Vagina (tissue), 2 donors: ENCODE measurements at regions not wholly inside any gene's neighbourhood (a gene's known extent, or its start where the extent isn't known, plus 50 kb on each side); places are given as distances from the start of the nearest gene placed in this dataset.

Experiments used
- DNase-seq, 2 donors: peaks; one replicate each; pipeline ENCODE4 v3.0.0-alpha.2; 2017; ENCODE audit errors: extremely low spot score in 2 of 2
- H3K27ac ChIP-seq: fragments of 200-600 bp; sonication (generic); one replicate; pipeline ENCODE4 v1.5.1; 2019
- H3K27me3 ChIP-seq: fragments of 200-600 bp; sonication (generic); one replicate; pipeline ENCODE4 v1.5.1; 2019
- H3K36me3 ChIP-seq, 2 donors: fragments of 200-600 bp; sonication (generic); one replicate each; pipeline ENCODE4 v1.5.1; 2017 to 2019
- H3K4me1 ChIP-seq: fragments of 200-600 bp; sonication (generic); one replicate; pipeline ENCODE4 v1.5.1; 2019
- H3K4me3 ChIP-seq, 2 donors: fragments of 200-600 bp; sonication (generic); 1 replicate in 1 of 2; 2 replicates in 1 of 2; pipeline ENCODE4 v1.5.1; 2016 to 2019
- H3K9me3 ChIP-seq: fragments of 200-600 bp; sonication (generic); one replicate; pipeline ENCODE4 v1.5.1; 2019
- POLR2A ChIP-seq, 2 donors: fragments of 450-650 bp; IDR thresholded peaks; one replicate each; pipeline ENCODE4 v1.6.1; 2017; ENCODE audit warnings: antibody characterized with exemption in 2 of 2, mild to moderate bottlenecking in 2 of 2, moderate library complexity in 2 of 2
- POLR2AphosphoS5 ChIP-seq, 2 donors: sonication (generic); formaldehyde crosslinking; IDR thresholded peaks; one replicate each; pipeline ENCODE4 v1.9.0; 2017; ENCODE audit warnings: antibody characterized with exemption in 2 of 2, mild to moderate bottlenecking in 2 of 2, low read depth in 1 of 2; ENCODE audit not compliant: insufficient read depth in 1 of 2
- intact Hi-C: fragments of 100-400 bp; cut with DNase I; formaldehyde crosslinking; loops from one replicate; pipeline ENCODE4 v1.15.1; 2023
- TF ChIP-seq, protein P1 (sequence below), 3 experiments: fragments of 450-650 bp in 2 of 3; fragments of 200-600 bp in 1 of 3; sonication (generic) in 1 of 3; IDR thresholded peaks; one replicate each; pipeline ENCODE4 v1.5.1; 2017 to 2019; ENCODE audit warnings: antibody characterized with exemption in 3 of 3, mild to moderate bottlenecking in 2 of 3, moderate library complexity in 2 of 3

DNA sequence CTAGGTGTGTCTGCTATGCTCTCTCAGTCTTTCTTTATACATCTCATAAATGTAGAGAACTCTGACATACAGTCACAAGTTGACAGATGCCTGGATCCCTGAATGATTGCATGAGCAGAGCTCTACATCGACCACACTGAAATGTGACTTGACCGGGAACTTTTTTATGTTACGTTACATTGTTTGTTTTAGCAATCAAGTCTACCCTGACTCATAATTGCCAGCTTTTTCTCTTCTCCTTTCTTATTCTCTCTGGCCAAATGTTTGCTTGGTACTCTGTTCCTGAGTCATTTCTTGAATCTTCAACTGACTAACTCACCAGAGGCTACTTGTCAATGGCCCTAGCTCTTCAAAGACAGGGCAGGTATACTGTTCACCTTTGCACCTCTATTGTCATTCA lies 213.6 kb upstream of the DTNBP1 start:
- peaks cover 15% of the 10 kb centered on the region for H3K4me1 ChIP-seq
- H3K9me3 ChIP-seq, result no peaks in the 10 kb centered on the region
- H3K27ac ChIP-seq, result no peak overlapping the region
- TF ChIP-seq POLR2A (IDR thresholded peaks at IDR 0.05) (no peak), POLR2AphosphoS5 (IDR thresholded peaks at IDR 0.05; ENCODE audit: insufficient read depth in 1 of 2, low read depth in 1 of 2) (no peak)
- TF ChIP-seq, protein P1, sequence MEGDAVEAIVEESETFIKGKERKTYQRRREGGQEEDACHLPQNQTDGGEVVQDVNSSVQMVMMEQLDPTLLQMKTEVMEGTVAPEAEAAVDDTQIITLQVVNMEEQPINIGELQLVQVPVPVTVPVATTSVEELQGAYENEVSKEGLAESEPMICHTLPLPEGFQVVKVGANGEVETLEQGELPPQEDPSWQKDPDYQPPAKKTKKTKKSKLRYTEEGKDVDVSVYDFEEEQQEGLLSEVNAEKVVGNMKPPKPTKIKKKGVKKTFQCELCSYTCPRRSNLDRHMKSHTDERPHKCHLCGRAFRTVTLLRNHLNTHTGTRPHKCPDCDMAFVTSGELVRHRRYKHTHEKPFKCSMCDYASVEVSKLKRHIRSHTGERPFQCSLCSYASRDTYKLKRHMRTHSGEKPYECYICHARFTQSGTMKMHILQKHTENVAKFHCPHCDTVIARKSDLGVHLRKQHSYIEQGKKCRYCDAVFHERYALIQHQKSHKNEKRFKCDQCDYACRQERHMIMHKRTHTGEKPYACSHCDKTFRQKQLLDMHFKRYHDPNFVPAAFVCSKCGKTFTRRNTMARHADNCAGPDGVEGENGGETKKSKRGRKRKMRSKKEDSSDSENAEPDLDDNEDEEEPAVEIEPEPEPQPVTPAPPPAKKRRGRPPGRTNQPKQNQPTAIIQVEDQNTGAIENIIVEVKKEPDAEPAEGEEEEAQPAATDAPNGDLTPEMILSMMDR (IDR thresholded peaks at IDR 0.05), result no peak
- intact Hi-C loops, result no loop called here
- no peak for DNase-seq
- no peaks in the 10 kb centered on the region for H3K27me3 ChIP-seq
- H3K36me3 ChIP-seq, result no peaks in the 10 kb centered on the region
- no peak overlapping the region for H3K4me3 ChIP-seq

GRCh38 chr6:15875797-15876196 lies 213.0 kb upstream of the DTNBP1 start:
- Histone ChIP-seq H3K27ac (no peak overlapping the region), H3K27me3 (no peaks in the 10 kb centered on the region), H3K36me3 (no peaks in the 10 kb centered on the region), H3K9me3 (no peaks in the 10 kb centered on the region), H3K4me1 (peaks cover 15% of the 10 kb centered on the region), H3K4me3 (no peak overlapping the region)
- TF ChIP-seq POLR2A (IDR thresholded peaks at IDR 0.05) (no peak), POLR2AphosphoS5 (IDR thresholded peaks at IDR 0.05; ENCODE audit: insufficient read depth in 1 of 2, low read depth in 1 of 2) (no peak)
- TF ChIP-seq, protein P1 (IDR thresholded peaks at IDR 0.05), result no peak
- intact Hi-C loops, result no loop called here
- no peak for DNase-seq

- Histone ChIP-seq H3K9me3 (no peaks in the 10 kb centered on the region), H3K27me3 (no peaks in the 10 kb centered on the region), H3K36me3 (no peaks in the 10 kb centered on the region), H3K4me1 (peaks cover 6% of the 10 kb centered on the region), H3K4me3 (no peak overlapping the region), H3K27ac (no peak overlapping the region)
- TF ChIP-seq POLR2AphosphoS5 (IDR thresholded peaks at IDR 0.05; ENCODE audit: insufficient read depth in 1 of 2, low read depth in 1 of 2), result no peak
- TF ChIP-seq, protein P1 (IDR thresholded peaks at IDR 0.05), result no peak
- no peak for TF ChIP-seq POLR2A (IDR thresholded peaks at IDR 0.05)
- no peak for DNase-seq
- intact Hi-C loops, result no loop called here
These were observed 212.0 kb upstream of the DTNBP1 start for GRCh38 chr6:15874821-15875220.

DNA sequence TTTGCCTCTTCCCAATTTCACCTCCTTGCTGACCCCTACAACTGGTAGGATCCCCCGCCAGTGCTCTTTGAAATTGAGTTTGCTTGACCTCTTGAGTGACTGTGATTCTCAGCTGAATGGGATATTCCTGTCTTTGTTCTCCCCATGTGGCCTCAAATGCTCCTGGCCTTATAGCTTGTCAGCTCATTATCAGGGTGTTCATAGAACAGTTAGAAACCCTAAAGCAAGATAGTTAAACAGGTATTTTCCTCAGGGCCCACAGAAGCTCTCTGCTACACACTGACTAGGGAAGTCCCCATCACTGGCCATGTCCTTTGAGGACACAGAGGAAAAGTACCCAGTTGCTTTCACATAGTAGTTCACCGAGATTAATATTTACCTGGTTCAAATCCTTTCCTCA lies 211.5 kb upstream of the DTNBP1 start:
- peaks cover 1% of the 10 kb centered on the region for H3K4me1 ChIP-seq
- H3K27me3 ChIP-seq, result no peaks in the 10 kb centered on the region
- no peak overlapping the region for H3K27ac ChIP-seq
- no peaks in the 10 kb centered on the region for H3K36me3 ChIP-seq
- no peak for DNase-seq
- H3K9me3 ChIP-seq, result no peaks in the 10 kb centered on the region
- intact Hi-C loops, result no loop called here
- TF ChIP-seq POLR2A (IDR thresholded peaks at IDR 0.05), result no peak
- no peak for TF ChIP-seq POLR2AphosphoS5 (IDR thresholded peaks at IDR 0.05; ENCODE audit: insufficient read depth in 1 of 2, low read depth in 1 of 2)
- TF ChIP-seq, protein P1 (IDR thresholded peaks at IDR 0.05), result no peak
- no peak overlapping the region for H3K4me3 ChIP-seq

- no peak overlapping the region for H3K27ac ChIP-seq
- no peaks in the 10 kb centered on the region for H3K36me3 ChIP-seq
- H3K27me3 ChIP-seq, result no peaks in the 10 kb centered on the region
- intact Hi-C loops, result no loop called here
- TF ChIP-seq POLR2A (IDR thresholded peaks at IDR 0.05) (no peak), POLR2AphosphoS5 (IDR thresholded peaks at IDR 0.05; ENCODE audit: insufficient read depth in 1 of 2, low read depth in 1 of 2) (no peak)
- TF ChIP-seq, protein P1 (IDR thresholded peaks at IDR 0.05), result no peak
- H3K4me3 ChIP-seq, result no peak overlapping the region
- H3K9me3 ChIP-seq, result no peaks in the 10 kb centered on the region
- H3K4me1 ChIP-seq, result no peaks in the 10 kb centered on the region
- no peak for DNase-seq
These were observed 209.6 kb upstream of the DTNBP1 start for GRCh38 chr6:15872241-15873103.
